T47D (cell line): ENCODE measurements at regions not wholly inside any gene's neighbourhood (a gene's known extent, or its start where the extent isn't known, plus 50 kb on each side); places are given as distances from the start of the nearest gene placed in this dataset.
"Not testable (repeated sequence)": the region's sequence is repeated elsewhere in the genome, so short reads cannot be mapped to it uniquely, and the experiment has no call there.

ENCODE experiments used
- DNase-seq, 2 experiments: peaks; one replicate each; pipeline versions ENCODE4 v3.0.0 to v3.0.0-alpha.2; 2011 to 2012; ENCODE audit warnings: low read depth in 1 of 2, low spot score in 1 of 2
- JUND ChIP-seq: IDR thresholded peaks from 2 replicates; pipeline ENCODE4 v1.6.1; 2012; ENCODE audit warnings: low read depth
- in situ Hi-C: cut with HindIII; loops from 2 replicates; pipeline ENCODE4 v1.10.0; 2016; ENCODE audit warnings: low sequenced_read_pairs, low pct_unique_long_range_greater_than_20kb

- no peak for DNase-seq
- no peak for TF ChIP-seq JUND
Observed at GRCh38 chr11:67795746-67796145, 121.3 kb upstream of the ALDH3B2 start.

GRCh38 chr11:67793750-67794149, 119.3 kb upstream of the ALDH3B2 start:
- DNase-seq, in situ Hi-C loops: not testable (repeated sequence)

More at GRCh38 chr11:67795746-67796145, 121.3 kb upstream of the ALDH3B2 start:
- in situ Hi-C loops: no loop called here

- in situ Hi-C loops, DNase-seq: not testable (repeated sequence)
Observed at GRCh38 chr11:67792273-67792990, 118.0 kb upstream of the ALDH3B2 start.

- DNase-seq: peak in 1 of 2 experiments; percentile 41
- in situ Hi-C loops: not testable (repeated sequence)
Observed at GRCh38 chr11:67791598-67792170, 117.3 kb upstream of the ALDH3B2 start.

GRCh38 chr11:67788341-67788695, 113.9 kb upstream of the ALDH3B2 start:
- not testable (repeated sequence) for DNase-seq

GRCh38 chr11:67787681-67788340, 113.4 kb upstream of the ALDH3B2 start:
- in situ Hi-C loops, DNase-seq: not testable (repeated sequence)

More at GRCh38 chr11:67788341-67788695, 113.9 kb upstream of the ALDH3B2 start:
- in situ Hi-C loops: not testable (repeated sequence)

- DNase-seq, in situ Hi-C loops: not testable (repeated sequence)
Observed at GRCh38 chr11:67781967-67782366, 107.5 kb upstream of the ALDH3B2 start.

- in situ Hi-C loops: not testable (repeated sequence)
Observed at GRCh38 chr11:67781506-67781905, 107.1 kb upstream of the ALDH3B2 start.

GRCh38 chr11:67780056-67780455, 105.6 kb upstream of the ALDH3B2 start:
- in situ Hi-C loops: no loop called here
- DNase-seq: no peak
- no peak for TF ChIP-seq JUND

More at GRCh38 chr11:67781506-67781905, 107.1 kb upstream of the ALDH3B2 start:
- DNase-seq: not testable (repeated sequence)

GRCh38 chr11:67779189-67779875, 104.9 kb upstream of the ALDH3B2 start:
- in situ Hi-C loops: not testable (repeated sequence)

GRCh38 chr11:67776852-67777520, 102.6 kb upstream of the ALDH3B2 start:
- in situ Hi-C loops: no loop called here
- no peak for TF ChIP-seq JUND
- no peak for DNase-seq

More at GRCh38 chr11:67779189-67779875, 104.9 kb upstream of the ALDH3B2 start:
- not testable (repeated sequence) for DNase-seq

GRCh38 chr11:67774175-67774574, 99.8 kb upstream of the ALDH3B2 start:
- in situ Hi-C loops, DNase-seq: not testable (repeated sequence)

- in situ Hi-C loops, DNase-seq: not testable (repeated sequence)
Observed at GRCh38 chr11:67768001-67768730, 93.7 kb upstream of the ALDH3B2 start.

- DNase-seq, in situ Hi-C loops: not testable (repeated sequence)
Observed at GRCh38 chr11:67761211-67761610, 86.8 kb upstream of the ALDH3B2 start.

GRCh38 chr11:67759321-67759720, 84.9 kb upstream of the ALDH3B2 start:
- in situ Hi-C loops, DNase-seq: not testable (repeated sequence)

GRCh38 chr11:67758467-67758866, 84.0 kb upstream of the ALDH3B2 start:
- DNase-seq, in situ Hi-C loops: not testable (repeated sequence)

- DNase-seq, in situ Hi-C loops: not testable (repeated sequence)
Observed at GRCh38 chr11:67758009-67758408, 83.6 kb upstream of the ALDH3B2 start.
